Neural crest cell (in vitro differentiated cells): ENCODE measurements at regions not wholly inside any gene's neighbourhood (a gene's known extent, or its start where the extent isn't known, plus 50 kb on each side); places are given as distances from the start of the nearest gene placed in this dataset.
A peak's percentile ranks its signal among the peaks of the same experiment; 100 is the strongest.

Experiments used
- DNase-seq: peaks from one replicate; pipeline ENCODE4 v3.0.0; 2021; ENCODE audit warnings: low read depth, mixed read lengths, low spot score
- H3K27ac Mint-ChIP-seq: one replicate; pipeline ENCODE4 v1.8.0; 2021; ENCODE audit warnings: mild to moderate bottlenecking, mixed read lengths; ENCODE audit not compliant: unreplicated experiment
- H3K27me3 Mint-ChIP-seq: 2 replicates; pipeline ENCODE4 v1.8.0; 2021; ENCODE audit warnings: low read depth, mild to moderate bottlenecking, mixed read lengths
- H3K36me3 Mint-ChIP-seq: 2 replicates; pipeline ENCODE4 v1.8.0; 2021; ENCODE audit warnings: low read depth, mild to moderate bottlenecking, mixed read lengths
- H3K4me1 Mint-ChIP-seq: 2 replicates; pipeline ENCODE4 v1.8.0; 2021; ENCODE audit warnings: mixed read lengths
- H3K4me3 Mint-ChIP-seq: one replicate; pipeline ENCODE4 v1.8.0; 2021; ENCODE audit warnings: mild to moderate bottlenecking, mixed read lengths
- H3K9me3 Mint-ChIP-seq: 2 replicates; pipeline ENCODE4 v1.8.0; 2021; ENCODE audit warnings: mixed read lengths
- CTCF ChIP-seq: fragments of 200-600 bp; sonication (generic); conservative IDR thresholded peaks from 2 replicates; pipeline ENCODE4 v1.5.0; 2021; ENCODE audit warnings: antibody characterized with exemption, mild to moderate bottlenecking

GRCh38 chr10:10774416-10774815, 243.3 kb upstream of the CELF2 start:
- Mint-ChIP-seq H3K4me1 (peaks cover 14% of the 10 kb centered on the region), H3K4me3 (no peak overlapping the region), H3K9me3 (peaks cover 3% of the 10 kb centered on the region), H3K27ac (no peak overlapping the region), H3K36me3 (no peaks in the 10 kb centered on the region), H3K27me3 (no peaks in the 10 kb centered on the region)
- TF ChIP-seq CTCF, result no peak
- DNase-seq, result no peak

GRCh38 chr10:10776363-10776762, 241.3 kb upstream of the CELF2 start:
- TF ChIP-seq CTCF, result no peak
- no peak overlapping the region for H3K27ac Mint-ChIP-seq

GRCh38 chr10:10777279-10777678, 240.4 kb upstream of the CELF2 start:
- no peak overlapping the region for H3K4me3 Mint-ChIP-seq
- DNase-seq, result no peak
- peaks cover 5% of the 10 kb centered on the region for H3K9me3 Mint-ChIP-seq
- peaks cover 14% of the 10 kb centered on the region for H3K4me1 Mint-ChIP-seq
- H3K36me3 Mint-ChIP-seq, result no peaks in the 10 kb centered on the region
- peak overlapping the region; percentile 65 for H3K27ac Mint-ChIP-seq
- TF ChIP-seq CTCF, result no peak
- H3K27me3 Mint-ChIP-seq, result no peaks in the 10 kb centered on the region

More at GRCh38 chr10:10776363-10776762, 241.3 kb upstream of the CELF2 start:
- Mint-ChIP-seq H3K4me3 (no peak overlapping the region), H3K9me3 (peaks cover 5% of the 10 kb centered on the region), H3K27me3 (no peaks in the 10 kb centered on the region), H3K36me3 (no peaks in the 10 kb centered on the region), H3K4me1 (peaks cover 14% of the 10 kb centered on the region)
- no peak for DNase-seq

- Mint-ChIP-seq H3K36me3 (no peaks in the 10 kb centered on the region), H3K27me3 (no peaks in the 10 kb centered on the region), H3K9me3 (peaks cover 5% of the 10 kb centered on the region), H3K27ac (peak overlapping the region; percentile 65), H3K4me1 (peaks cover 14% of the 10 kb centered on the region), H3K4me3 (no peak overlapping the region)
- DNase-seq, result no peak
- TF ChIP-seq CTCF, result no peak
Observed at GRCh38 chr10:10777723-10778122, 239.9 kb upstream of the CELF2 start.

- Mint-ChIP-seq H3K27me3 (no peaks in the 10 kb centered on the region), H3K4me1 (peaks cover 14% of the 10 kb centered on the region), H3K9me3 (peaks cover 5% of the 10 kb centered on the region), H3K27ac (no peak overlapping the region), H3K36me3 (no peaks in the 10 kb centered on the region), H3K4me3 (no peak overlapping the region)
- no peak for TF ChIP-seq CTCF
- DNase-seq, result no peak
Observed at GRCh38 chr10:10778959-10779358, 238.7 kb upstream of the CELF2 start.

GRCh38 chr10:10779511-10779910, 238.2 kb upstream of the CELF2 start:
- no peak for TF ChIP-seq CTCF
- no peak for DNase-seq
- Mint-ChIP-seq H3K36me3 (no peaks in the 10 kb centered on the region), H3K4me3 (no peak overlapping the region), H3K27ac (no peak overlapping the region), H3K9me3 (peaks cover 7% of the 10 kb centered on the region), H3K4me1 (peaks cover 14% of the 10 kb centered on the region), H3K27me3 (no peaks in the 10 kb centered on the region)
